ENCODE measurements at regions not wholly inside any gene's neighbourhood (a gene's known extent, or its start where the extent isn't known, plus 50 kb on each side); places are given as distances from the start of the nearest gene placed in this dataset.

DNA sequence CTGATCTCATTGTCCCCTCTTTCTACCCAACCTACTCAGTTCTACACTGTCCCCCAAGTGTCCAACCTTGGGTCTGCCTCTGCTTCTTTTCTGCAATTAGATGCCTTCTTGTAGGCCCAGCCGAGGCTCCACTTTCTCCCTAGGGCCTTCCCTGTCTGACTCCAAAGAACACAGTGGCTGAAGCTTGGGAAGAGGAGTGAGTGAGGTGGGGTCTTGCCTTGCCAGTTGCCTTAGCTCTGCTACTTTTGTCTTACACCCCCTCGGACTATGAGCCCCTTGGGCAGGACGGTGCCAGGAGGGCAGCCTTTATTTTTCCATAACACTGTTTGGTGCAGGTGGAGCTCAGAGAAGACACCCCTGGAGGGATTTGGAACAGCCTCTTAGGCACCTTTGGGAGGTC lies 345.1 kb downstream of the CYP26B1 start:
- no peak for DNase-seq

DNA sequence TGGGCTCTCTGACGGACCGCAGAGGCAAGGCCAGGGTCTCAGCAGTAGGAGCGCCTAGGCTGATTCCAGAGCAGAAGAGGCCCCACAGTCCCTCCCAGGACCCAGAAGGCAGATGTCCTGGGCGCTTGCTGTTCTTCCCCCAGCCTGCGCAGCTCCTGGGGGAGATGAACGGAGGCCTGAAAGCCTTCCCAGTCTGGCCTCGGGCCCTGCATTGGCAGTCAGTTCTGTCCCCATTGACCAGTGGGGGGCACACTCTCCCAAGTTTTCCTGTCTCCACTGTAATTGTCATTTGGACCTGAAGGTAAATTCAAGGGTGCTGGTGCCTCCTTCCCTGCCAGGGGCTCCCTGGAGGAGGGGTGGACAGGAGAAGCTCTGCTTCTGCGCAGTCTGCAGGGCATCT lies 345.7 kb downstream of the CYP26B1 start:
- peak; percentile 68 for DNase-seq

DNA sequence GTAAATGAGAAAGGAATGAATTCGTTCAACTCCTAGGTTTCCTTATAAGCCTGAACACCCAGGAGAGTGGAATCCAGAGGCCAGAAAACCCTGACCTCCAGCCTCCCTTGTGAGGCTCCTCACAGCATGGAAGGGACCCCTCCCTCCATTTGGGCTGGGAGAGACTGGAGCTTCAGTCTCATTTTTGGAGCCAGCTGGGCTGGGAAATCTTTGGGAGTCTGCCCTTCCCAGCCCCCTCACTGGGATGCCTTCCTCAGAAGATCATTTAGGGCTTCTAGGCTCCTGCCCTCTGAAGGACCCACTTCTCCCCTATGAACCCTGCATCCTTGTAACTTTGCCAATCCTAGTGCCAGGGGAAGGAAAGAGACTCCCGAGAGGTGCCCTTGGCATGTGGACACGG lies 346.1 kb downstream of the CYP26B1 start:
- DNase-seq, result no peak

DNA sequence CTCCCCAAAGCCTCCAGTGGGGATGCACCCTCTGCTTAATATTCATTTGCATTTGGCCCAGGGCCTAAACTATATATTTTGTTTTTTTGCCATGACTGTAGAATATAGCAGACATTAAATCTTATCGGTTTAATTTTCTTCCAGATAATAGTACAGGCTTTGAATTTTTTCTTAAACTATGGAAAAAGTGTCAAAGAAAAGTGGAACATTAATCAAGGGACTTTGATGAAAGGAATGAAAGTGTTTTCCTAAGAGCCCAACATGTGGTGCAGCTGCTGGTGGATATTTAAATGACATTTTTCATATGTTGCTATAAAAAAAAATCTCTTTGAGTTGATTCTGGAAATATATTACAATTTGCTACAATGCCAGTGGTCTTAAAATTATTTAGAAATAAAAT lies 346.8 kb downstream of the CYP26B1 start:
- DNase-seq, result no peak

DNA sequence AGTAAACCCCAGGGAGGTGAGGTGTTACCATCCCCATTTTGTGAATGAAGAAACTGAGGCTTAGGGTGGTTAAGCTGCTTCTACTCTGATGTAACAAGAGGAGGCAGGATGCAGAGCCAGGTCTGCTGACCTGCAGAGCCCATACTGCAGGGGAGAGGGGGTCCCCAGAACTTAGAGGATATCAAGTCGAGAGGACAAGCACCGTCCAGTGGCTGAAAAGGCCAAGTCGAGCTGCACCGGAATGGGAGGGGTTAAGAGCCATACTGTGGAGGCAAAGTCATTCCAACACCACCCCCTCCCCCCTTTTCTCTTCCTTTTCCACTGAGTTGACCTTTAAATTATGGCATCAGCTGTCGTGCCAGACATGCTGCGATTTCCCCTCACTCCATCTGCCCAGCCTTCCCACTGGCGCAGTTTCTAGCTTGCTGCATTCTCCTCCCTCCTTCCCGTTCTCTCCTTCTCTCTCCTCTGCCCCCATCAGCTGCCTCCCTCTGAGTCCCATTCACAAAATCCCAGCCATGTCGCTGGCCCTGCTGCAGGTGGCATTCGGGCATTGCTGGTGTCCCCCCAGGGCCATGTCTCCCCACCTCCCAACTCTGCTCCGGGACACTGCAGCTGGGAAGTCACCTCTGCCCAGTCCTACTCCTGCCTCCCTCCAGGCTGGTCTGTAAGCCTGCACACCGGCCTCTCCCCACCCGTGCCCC lies 346.9 kb downstream of the DYSF start:
- no peak for DNase-seq

DNA sequence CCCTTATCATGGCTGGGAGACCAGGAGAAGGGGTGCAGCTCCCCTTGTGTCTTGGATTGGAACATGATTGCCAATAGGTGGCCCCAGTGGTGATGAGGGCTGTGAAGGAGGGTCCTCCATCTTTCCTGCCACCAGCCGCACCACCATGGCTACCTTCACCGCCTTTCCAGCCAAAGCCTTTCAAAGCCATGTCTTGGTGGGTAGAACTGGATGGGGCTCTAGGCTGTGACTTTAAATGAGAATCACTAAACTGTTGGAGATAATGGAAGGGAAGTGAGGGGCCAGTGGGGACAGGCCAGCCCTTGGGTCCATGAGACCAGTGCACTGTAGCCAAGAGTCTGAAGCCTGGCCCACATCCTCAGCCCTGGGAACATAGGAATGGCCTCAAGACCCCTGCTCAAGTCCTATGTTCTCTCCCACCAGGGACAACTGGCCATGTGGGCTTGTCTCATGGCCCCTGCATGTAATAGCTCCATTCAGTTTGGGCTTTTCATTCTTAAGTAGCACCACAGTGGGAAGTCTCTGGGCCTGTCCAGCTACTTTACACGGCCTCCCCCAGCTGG lies 345.7 kb downstream of the DYSF start:
- no peak for DNase-seq

DNA sequence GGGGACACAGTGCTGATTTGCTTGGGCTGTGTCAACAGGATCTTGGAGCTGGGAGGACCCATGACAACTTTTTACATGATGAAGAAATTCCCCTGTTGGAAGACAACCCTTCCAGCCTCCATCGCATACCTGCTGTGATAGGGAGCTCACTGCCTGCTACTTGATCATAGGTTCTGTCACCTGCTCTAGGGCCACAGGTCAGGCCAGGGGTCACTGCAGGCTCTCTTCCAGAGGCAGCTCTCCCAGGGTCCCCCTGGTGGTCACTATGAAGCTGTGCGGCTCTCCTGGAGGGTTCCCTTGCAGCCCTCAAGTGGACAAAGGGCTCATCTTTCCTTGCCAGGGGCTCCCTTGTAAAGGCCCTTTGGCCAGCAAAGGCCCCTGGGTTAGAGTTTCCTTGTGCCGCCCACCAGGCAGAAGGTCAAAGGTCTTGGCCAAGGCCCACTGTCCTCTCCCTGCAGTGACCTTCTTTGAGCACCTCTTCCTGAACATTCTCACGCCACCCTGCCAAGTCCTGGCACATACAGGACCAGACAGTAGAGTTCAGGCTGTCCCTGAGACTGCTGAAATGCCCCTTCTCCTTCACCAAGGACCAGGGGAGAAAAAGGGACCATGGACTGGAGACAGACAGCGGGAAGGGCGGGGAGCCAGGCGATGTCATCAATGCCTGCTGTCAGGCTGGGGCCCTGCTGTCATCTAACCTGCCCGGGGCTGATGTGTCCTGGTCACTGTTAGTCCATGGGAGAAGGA lies 345.1 kb downstream of the DYSF start:
- DNase-seq, result peak; percentile 28

DNA sequence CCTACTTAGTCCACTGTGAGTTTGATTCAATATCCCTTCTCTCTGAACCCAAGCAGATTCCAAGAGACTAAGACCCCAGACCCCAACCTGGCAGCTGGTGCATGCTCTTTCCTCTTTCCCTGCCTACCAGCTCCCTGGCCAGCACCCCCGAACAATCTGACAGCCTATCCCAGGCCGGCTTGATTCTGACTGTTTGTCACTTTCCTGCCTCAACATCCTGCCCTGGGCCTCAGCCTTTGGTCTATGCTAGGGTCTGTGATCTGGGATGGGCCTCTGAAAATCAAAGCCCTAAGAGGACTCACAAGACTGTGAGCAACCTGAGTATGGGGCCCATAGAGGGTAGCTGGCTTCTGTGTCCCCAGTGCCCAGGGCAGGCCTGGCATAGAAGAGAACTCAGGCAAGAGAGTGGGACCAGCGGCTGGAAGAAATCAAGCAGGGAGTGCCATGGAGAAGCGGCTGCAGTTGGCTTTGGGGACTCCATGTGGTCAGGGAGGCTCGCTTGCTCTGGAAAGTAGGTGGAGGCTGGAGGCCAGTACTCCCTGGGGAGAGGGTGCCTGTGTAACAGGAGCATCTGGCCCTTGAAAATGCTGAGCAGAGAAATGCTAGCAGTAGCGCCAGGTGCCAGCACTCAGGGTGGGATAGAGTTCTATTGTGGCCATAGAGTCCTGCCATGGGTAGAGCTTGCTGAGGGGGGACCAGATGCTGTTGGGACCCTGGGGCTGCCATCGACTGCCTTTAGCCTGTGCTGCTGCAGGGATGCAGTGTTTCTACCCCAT lies 343.9 kb downstream of the DYSF start:
- DNase-seq, result no peak

DNA sequence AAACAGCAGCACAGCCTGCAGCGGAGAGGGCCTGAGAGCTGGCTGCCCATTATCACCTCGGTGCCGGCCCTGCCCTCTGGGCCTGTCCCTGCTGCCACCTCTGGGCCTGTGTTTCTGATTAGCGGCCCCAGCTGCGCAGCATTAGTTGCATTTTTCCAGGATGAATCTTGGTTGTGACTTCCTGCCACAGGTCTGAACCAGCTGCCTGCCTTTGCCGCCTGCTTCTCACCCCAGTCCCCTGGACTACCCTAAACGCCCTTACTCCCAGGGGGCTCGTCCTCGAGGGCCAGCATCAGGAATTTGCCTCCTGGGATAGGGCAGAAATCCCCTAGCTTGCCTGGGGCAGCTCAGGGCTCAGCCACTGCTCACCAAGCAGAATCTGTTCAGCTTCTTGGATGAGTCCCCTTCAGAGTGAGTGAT lies 342.8 kb downstream of the DYSF start:
- DNase-seq, result peak; percentile 85

DNA sequence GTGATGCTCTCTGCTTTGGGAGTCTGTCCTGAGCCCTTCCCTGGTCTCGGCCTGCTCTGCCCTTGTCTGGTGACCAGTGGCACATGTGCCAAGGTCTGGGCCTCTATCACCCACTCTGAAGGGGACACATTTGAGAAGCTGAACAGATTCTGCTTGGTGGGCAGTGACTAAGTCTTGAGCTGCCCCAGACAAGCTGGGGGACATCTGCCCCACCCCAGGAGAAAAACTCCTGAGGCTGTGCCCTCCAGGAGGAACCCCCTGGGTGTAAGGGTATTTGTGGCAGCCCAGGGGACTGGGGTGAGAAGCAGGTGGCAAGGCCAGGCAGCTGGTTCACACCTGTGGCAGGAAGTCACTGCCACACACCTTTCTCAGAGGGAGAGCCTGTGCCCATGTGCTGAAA lies 342.1 kb downstream of the DYSF start:
- DNase-seq, result no peak

DNA sequence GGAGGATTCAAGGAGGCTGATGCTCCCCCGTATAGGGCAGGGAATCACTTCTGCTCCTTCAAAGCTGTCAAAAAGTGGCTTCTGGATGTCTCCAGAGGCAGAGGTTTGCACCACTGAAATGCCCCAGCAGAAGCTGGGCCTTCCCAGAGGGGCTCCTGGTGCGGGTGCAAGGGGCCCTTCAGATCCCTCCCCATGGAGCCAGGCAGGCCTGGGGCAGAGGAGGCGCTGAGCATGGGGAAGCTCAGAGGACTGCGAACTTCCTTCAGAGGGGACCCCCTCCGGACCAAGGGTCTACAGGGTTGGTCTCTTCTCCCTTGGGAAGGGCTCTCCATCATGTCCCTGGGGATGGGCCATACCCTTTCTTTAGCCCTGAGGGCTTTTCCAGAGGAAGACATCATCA lies 341.2 kb downstream of the DYSF start:
- DNase-seq, result no peak

DNA sequence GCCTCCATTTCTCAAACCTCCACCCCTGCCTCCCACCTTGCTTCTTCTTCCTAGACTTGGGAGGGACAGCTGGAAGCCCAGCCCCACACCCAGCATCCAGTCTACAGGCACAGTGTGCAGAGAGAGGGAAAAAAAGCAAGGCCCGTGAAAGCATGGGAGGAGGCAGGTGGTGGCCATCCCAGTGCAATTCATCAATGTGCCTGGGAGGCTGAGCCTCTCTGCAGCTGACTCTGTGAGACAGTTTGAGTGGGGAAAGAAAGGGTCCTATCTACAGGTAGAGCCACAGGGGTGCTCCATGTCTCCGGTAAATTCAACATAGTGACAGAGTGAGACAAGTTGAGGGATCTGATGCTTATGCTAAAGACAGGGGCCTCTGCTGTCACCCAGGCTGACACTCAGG lies 340.6 kb downstream of the DYSF start:
- DNase-seq, result no peak

DNA sequence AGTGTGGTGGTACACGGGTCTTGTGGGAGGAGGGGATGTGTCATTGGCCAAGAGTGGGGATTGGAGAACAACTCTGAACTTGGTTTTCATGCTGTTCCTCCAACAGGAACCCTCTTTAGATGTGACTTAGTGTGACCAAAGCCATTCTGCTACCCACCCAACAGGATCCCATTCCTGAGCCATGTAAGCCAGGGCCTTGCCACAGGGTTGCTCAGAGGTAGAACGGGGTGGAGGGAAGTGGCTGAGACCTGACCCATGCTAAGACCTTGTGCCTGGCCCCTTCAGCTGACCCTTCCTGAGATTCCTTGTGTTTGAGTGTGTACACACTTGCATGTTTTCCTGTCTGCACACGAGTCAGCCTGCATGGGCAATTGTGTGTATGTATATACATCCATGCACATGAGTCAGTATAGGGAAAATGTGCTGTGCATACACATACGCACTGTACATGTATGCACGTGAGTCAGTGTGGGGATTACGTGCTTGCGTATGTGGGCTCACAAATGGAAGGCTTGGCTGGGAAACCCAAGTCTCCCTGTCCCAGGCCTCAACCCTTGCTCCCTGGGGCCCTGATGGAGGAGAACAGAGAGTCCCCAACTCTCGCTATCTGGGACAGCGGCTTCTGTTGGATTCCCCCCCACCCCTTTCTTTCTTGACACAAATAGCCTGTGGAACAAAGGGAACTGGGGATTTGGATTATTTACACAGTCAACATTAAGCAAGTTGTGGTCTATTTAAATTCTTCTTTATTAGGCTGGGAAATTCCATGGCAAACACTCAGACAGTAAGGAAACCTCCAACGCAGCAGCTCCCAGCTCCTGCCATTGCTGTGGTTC lies 339.8 kb downstream of the DYSF start:
- peak; percentile 92 for DNase-seq

DNA sequence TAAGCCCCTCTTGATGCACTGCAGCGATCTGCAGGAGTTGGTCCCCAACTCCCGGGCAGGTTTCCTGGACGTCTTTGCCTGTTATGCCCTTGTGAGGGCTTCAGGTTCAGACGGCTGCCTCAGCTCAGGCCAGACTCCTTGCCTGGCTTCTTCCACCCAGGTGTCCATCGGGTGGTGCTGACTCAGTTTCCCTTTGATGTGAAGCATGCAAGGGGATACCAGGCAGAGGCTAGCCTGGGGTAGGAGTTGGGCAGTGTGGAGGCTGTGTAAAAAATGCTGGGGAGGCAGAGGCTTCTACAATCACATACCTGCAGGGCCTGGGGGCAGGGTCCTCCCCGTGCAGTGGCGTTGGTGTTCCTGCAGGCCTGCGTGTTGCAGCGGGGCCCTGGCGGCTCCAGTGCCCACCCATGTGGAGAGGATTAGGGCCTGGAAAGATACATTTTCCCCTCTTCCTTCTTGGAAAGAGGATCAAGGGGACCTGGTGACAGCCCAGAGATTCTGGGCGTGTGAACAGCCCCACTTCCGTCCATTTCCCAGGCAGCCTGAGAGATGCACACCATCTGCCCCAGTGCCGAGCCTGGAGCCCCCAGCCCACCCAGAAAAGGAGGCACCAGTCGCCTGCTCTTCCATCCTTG lies 338.3 kb downstream of the DYSF start:
- DNase-seq, result no peak

DNA sequence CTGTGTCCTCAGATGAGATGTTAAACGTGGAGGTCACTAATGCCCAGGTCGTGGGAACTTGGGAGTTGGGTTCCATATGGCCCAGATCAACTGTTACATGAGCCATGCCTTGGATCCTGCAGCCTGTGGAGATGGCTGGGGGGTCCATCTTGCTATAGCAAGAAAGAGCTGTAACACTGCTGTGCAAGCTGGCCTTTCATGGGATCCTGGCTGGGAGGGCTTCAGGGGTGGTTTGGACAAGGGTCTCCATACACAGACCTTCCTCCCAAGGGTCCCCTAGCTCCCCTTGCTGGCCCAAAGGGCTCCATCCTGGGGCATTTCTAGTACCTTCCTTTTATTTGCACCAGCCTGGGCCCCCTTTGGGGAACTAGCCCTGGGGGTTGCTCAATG lies 337.7 kb downstream of the DYSF start:
- DNase-seq, result no peak

DNA sequence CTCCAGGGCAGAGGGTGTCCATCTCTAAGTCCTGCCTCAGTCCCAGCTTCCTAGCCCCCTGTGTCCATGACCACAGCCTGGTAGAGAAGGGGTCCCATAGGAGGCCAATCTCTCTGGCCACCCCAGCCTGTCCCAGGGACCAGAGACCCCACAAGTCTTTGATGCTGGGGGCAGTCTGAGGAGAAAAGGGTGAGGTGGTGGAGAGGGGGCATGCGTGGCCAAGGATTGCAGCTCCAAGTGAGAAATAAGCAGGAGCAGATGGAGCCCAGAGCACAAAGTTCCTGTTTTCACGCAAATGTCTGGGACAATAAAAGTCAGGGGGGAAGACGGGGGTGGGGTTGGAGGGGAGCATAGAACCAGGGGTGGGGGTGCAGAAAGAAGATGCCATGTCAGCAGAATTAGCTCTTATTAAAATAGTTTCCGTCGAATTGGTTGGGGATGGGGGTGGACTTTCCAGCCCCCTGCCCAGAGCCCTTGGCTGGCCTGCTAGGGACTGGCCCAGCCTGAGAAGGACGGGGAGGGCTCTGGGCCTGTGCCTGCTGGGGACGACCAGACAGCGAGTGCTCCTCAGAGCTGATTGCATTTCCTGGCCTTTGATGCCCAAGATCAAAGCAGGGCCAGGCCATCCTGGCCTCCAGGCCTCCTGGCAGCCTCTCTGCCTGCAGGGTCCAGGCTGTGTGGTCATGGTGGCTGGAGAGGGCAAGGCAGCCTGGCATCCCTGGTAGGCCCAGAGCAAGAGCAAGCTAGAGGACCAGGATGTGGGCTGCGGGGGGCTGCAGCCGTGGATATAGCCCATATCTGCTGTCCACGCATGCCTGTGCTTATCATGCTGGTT lies 337.1 kb downstream of the DYSF start:
- no peak for DNase-seq

DNA sequence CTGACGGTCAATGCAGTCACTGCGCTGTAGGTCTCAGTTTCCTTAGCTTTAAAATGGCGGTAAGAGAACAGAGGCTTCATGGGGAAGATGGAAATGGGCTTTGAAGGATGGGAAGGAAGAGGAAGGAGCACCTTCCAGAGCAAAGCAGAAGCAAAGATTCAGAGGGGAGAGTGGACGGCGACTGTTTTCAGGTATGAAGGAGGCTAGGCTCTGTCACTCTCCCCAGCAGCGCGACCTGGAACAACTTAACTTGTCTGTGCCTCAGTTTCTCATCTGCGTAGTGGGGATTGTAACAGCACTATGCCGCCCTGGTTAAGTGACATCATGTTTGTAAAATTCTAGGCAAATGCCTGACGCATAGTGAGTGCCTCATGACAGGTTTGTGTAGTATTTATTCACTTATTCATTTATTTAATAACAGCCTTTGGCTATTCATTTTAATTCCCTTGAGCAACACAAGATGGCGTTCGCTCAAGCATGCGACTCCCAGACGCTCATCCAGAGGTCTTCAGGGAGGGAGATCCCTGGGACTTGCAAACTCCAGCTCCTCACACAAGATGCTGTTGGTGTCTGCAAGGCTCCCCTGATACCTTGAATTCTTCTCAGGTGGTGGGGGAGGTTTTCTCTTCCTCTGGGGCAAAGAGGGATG lies 336.3 kb downstream of the DYSF start:
- peak; percentile 63 for DNase-seq

DNA sequence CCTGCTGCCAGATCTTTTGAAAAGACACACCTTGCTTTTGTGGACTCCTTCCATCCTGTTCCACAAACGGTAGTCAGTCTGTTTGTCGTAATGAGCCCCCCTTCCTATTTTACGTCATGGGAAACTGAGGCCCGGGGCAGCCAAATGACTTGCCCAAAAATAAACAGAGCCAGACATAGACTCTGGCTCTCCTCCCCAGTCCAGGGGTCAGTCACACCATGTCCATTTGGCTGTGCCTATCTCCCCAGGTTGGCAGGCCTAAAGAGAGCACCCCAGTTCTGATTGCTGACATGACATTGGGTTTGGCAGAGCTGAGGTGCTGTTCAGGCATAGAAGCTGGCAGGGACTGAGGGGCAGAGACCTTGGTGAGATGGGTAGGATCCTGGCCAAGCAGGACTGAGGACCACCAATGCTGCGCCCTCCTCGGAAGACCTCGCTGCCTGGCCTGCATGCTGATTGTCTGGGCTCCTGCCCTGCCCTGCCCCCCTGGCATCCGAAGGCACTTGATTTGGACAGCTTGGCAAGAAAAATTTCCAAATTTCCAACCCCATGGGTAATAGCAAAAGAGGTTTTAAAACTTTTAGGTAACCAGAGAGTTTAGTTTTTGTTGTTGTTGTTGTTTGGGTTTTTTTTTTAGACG lies 335.4 kb downstream of the DYSF start:
- no peak for DNase-seq

DNA sequence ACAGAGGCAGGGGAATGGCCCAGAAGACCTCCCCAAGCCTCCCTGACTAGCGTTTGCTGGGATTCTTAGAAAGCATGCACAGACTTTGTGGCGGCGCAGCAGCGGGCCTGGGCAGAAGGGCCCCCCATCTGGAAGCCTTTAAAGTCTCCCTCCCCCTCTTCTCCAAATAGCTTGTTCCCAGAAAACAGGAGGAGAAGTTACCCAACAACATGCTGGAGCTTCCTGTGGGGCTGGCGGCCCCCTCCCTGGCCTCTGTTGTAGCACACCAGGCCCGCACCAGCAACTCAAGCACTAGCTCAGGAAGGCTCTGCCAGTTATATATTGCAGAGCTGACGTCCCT lies 334.8 kb downstream of the DYSF start:
- DNase-seq, result peak; percentile 85

DNA sequence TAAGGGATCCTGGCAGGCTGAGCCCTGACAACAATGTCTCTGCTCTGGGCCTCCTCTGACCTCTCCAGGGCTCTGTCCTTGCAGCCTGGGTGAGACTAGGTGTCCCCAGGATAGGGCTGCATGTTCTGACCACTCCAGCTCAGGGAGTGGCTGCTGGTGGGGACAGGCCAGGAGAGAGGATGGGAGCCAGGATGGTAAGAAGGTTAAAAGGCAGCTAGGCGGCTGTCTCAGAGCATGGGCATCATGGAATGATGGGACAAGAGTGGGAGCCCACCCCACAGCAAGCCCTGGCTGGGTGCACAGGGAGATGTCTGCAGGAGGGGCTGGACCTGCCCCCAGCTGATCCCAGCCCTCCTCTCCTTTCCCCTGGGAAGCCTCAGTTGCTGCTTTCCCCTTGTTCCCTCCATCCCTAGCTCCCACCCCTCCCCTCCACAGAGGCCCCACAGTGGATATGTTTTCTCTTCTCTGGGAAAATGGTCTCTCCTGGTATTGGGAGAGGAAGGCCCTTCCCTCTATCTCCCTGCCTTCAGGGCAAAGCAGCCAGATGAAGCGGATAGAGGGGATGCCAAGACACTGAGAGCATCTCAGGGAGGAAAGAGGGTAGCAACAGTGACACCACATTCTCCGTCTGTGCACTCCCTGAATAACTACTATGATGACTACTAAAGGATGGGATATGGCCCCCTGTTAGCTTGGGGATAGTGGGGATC lies 334.3 kb downstream of the DYSF start:
- DNase-seq, result peak; percentile 68

Measured in fibroblast of skin of right biceps (primary cell).